Stomach (tissue), 8 donors: ENCODE measurements at regions not wholly inside any gene's neighbourhood (a gene's known extent, or its start where the extent isn't known, plus 50 kb on each side); places are given as distances from the start of the nearest gene placed in this dataset.
A peak's percentile ranks its signal among the peaks of the same experiment; 100 is the strongest.

Source experiments
- DNase-seq, 2 donors: peaks; one replicate each; pipeline versions ENCODE4 v3.0.0 to v3.0.0-alpha.2; 2013 to 2019
- H3K27ac ChIP-seq, 5 donors: fragments of 200-600 bp in 4 of 5; sonication (generic) in 4 of 5; one replicate each; pipeline ENCODE4 v1.5.1; 2013 to 2019; ENCODE audit warnings: mild to moderate bottlenecking in 1 of 5, moderate library complexity in 1 of 5
- H3K27me3 ChIP-seq, 3 donors: fragments of 200-600 bp; sonication (generic); one replicate each; pipeline ENCODE4 v1.5.1; 2017 to 2019; ENCODE audit warnings: mixed run types in 1 of 3
- H3K36me3 ChIP-seq, 4 donors: fragments of 200-600 bp; sonication (generic); 1 replicate in 3 of 4; 2 replicates in 1 of 4; pipeline ENCODE4 v1.5.1; 2016 to 2019
- H3K4me1 ChIP-seq, 4 donors: fragments of 200-600 bp; sonication (generic); one replicate each; pipeline ENCODE4 v1.5.1; 2016 to 2019
- H3K4me3 ChIP-seq, 4 donors: fragments of 200-600 bp; sonication (generic) in 3 of 4; one replicate each; pipeline ENCODE4 v1.5.1; 2016 to 2019; ENCODE audit warnings: mild to moderate bottlenecking in 1 of 4
- H3K9me3 ChIP-seq, 4 donors: fragments of 200-600 bp; sonication (generic); one replicate each; pipeline ENCODE4 v1.5.1; 2016 to 2019
- EP300 ChIP-seq: sonication (generic); formaldehyde crosslinking; IDR thresholded peaks from one replicate; pipeline ENCODE4 v1.6.1; 2017; ENCODE audit warnings: antibody characterized with exemption
- POLR2A ChIP-seq, 4 donors: fragments of 450-650 bp; IDR thresholded peaks; one replicate each; pipeline ENCODE4 v1.6.1; 2016; ENCODE audit warnings: antibody characterized with exemption in 4 of 4, control low read depth in 2 of 4, mild to moderate bottlenecking in 1 of 4, moderate library complexity in 1 of 4
- POLR2AphosphoS5 ChIP-seq, 3 donors: sonication (generic); formaldehyde crosslinking; IDR thresholded peaks; one replicate each; pipeline ENCODE4 v1.6.1; 2016; ENCODE audit warnings: antibody characterized with exemption in 3 of 3
- WGBS, 5 donors: extraction: QIAGEN DNeasy Blood & Tissue Kit in 3 of 5; methylation state at CpG; one replicate each; pipeline versions ENCODE4 v1.1.5 to v1.1.7; 2013 to 2018; 5-methylcytosine and 5-hydroxymethylcytosine counted together
- intact Hi-C: fragments of 100-400 bp; cut with DNase I; formaldehyde crosslinking; loops from one replicate; pipeline ENCODE4 v1.15.1; 2023; ENCODE audit warnings: low total_unique reads
- TF ChIP-seq, protein P1 (sequence below), 7 experiments: fragments of 450-650 bp in 4 of 7; fragments of 200-600 bp in 3 of 7; sonication (generic) in 3 of 7; IDR thresholded peaks; one replicate each; pipeline ENCODE4 v1.5.1; 2016 to 2019; ENCODE audit warnings: antibody characterized with exemption in 7 of 7, control low read depth in 2 of 7, mild to moderate bottlenecking in 1 of 7
- donor health status: healthy with polysubstance abuse.
- donor health status: Bipolar disorder and iron deficiency.
- donor health status: healthy.

GRCh38 chr15:56838085-56838484 is 80.4 kb upstream of the TCF12 start:
- H3K9me3 ChIP-seq: no peaks in the 10 kb centered on the region
- DNase-seq: no peak
- WGBS, 5 donors: 96 to 100% (median 97%) methylated on average over 4 of the region's 4 CpGs
- TF ChIP-seq, protein P1, sequence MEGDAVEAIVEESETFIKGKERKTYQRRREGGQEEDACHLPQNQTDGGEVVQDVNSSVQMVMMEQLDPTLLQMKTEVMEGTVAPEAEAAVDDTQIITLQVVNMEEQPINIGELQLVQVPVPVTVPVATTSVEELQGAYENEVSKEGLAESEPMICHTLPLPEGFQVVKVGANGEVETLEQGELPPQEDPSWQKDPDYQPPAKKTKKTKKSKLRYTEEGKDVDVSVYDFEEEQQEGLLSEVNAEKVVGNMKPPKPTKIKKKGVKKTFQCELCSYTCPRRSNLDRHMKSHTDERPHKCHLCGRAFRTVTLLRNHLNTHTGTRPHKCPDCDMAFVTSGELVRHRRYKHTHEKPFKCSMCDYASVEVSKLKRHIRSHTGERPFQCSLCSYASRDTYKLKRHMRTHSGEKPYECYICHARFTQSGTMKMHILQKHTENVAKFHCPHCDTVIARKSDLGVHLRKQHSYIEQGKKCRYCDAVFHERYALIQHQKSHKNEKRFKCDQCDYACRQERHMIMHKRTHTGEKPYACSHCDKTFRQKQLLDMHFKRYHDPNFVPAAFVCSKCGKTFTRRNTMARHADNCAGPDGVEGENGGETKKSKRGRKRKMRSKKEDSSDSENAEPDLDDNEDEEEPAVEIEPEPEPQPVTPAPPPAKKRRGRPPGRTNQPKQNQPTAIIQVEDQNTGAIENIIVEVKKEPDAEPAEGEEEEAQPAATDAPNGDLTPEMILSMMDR (IDR thresholded peaks at IDR 0.05): no peak
- TF ChIP-seq POLR2A (IDR thresholded peaks at IDR 0.05) (no peak), EP300 (no peak), POLR2AphosphoS5 (IDR thresholded peaks at IDR 0.05) (no peak)
- H3K36me3 ChIP-seq: no peaks in the 10 kb centered on the region
- intact Hi-C loops: no loop called here
- no peaks in the 10 kb centered on the region for H3K27me3 ChIP-seq
- no peak overlapping the region for H3K4me3 ChIP-seq
- no peak overlapping the region for H3K27ac ChIP-seq
- H3K4me1 ChIP-seq: peaks cover 0 to 14% (median 3%) of the 10 kb centered on the region in 4 donors

DNA sequence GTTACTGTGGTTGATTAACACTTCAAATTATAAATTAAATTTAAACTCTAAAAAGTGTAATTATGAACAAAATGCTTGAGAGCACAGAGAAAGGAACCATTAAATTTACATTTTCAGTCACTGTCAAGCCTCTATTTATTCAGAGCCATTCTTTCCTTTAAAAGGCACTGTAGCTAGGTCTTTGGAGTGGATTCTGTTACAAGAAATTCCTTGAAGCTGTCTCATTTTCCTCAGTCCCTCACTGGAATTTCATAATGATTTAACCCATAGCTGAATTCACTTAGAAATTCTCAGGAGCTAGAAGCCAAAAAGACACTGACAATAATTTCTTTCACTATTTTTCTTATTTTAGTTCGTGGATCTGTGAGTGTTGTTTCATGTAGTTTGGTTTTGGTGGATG is 81.2 kb upstream of the TCF12 start:
- Histone ChIP-seq H3K9me3 (no peaks in the 10 kb centered on the region), H3K27ac (no peak overlapping the region), H3K27me3 (no peaks in the 10 kb centered on the region), H3K4me3 (no peak overlapping the region), H3K36me3 (no peaks in the 10 kb centered on the region), H3K4me1 (peaks cover 2 to 22% (median 9%) of the 10 kb centered on the region in 4 donors)
- TF ChIP-seq, protein P1 (IDR thresholded peaks at IDR 0.05): no peak
- no peak for TF ChIP-seq EP300
- TF ChIP-seq POLR2AphosphoS5 (IDR thresholded peaks at IDR 0.05): no peak
- no peak for TF ChIP-seq POLR2A (IDR thresholded peaks at IDR 0.05)
- DNase-seq: no peak
- intact Hi-C loops: no loop called here
- WGBS, 5 donors: 82 to 95% (median 87%) methylated on average over 1 of the region's 1 CpG

DNA sequence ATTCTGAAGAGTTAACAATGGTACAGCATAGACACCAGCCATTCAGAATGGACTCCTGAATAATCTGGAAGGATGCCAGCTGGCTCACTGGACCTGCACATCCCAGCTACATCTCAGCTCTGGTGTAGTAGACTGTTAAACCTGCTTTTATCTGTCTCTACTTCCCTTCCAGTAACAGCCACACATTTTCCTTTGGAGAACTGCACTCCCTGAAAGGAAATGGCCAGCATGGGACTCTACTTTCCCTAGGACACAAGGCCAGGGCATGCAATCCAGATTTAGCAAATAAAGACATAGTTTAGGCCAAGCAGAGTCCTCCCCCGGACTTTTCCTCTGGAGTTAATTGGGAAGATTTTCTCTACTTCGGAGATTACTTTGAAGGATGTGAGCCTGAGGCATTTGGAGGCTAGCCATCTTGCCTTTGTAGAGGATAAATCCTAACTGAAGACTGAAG is 82.7 kb upstream of the TCF12 start:
- TF ChIP-seq POLR2A (IDR thresholded peaks at IDR 0.05) (no peak), EP300 (no peak), POLR2AphosphoS5 (IDR thresholded peaks at IDR 0.05) (no peak)
- TF ChIP-seq, protein P1 (IDR thresholded peaks at IDR 0.05): no peak
- 57 to 78% (median 66%) methylated on average over 2 of the region's 2 CpGs for WGBS, 5 donors
- H3K4me1 ChIP-seq: peaks cover 7 to 30% (median 17%) of the 10 kb centered on the region in 4 donors
- H3K4me3 ChIP-seq: no peak overlapping the region
- H3K36me3 ChIP-seq: no peaks in the 10 kb centered on the region
- intact Hi-C loops: no loop called here
- peak in 1 of 2 donors; percentile 52 for DNase-seq
- H3K27me3 ChIP-seq: no peaks in the 10 kb centered on the region
- no peaks in the 10 kb centered on the region for H3K9me3 ChIP-seq
- peak overlapping the region in 1 of 5 donors; percentile 20 for H3K27ac ChIP-seq

DNA sequence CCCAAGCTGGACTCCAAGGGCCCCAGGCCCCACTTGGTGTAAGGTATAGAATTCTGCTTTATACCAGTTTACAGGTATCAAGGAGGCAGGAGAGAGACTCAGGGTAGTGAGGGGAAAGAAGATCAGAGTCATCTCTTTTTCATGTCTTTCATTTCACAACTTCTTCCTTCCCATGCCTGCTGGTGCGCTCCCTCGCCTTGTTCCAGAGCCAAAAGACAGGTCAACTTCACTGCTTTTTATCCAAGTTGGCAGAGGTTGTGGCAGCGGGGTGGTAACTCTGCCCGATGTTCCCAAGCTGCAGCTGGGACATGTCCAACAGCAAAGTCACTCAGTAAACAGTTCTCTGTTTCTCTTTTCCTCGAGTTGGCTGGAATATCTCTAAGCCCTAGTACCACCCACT is 86.3 kb upstream of the TCF12 start:
- Histone ChIP-seq H3K4me3 (no peak overlapping the region), H3K27me3 (no peaks in the 10 kb centered on the region), H3K4me1 (peaks cover 7 to 30% (median 17%) of the 10 kb centered on the region in 4 donors), H3K27ac (peak overlapping the region in 4 of 5 donors; percentile 31 to 70 (median 56)), H3K9me3 (no peaks in the 10 kb centered on the region), H3K36me3 (no peaks in the 10 kb centered on the region)
- intact Hi-C loops: no loop called here
- peak; percentile 37 to 76 for DNase-seq
- WGBS, 5 donors: 0 to 30% (median 15%) methylated on average over 5 of the region's 5 CpGs
- TF ChIP-seq POLR2AphosphoS5 (IDR thresholded peaks at IDR 0.05): peak in 2 of 3 donors; percentile 60 to 81
- no peak for TF ChIP-seq EP300

GRCh38 chr15:56831467-56832005 is 86.9 kb upstream of the TCF12 start:
- Histone ChIP-seq H3K4me3 (no peak overlapping the region), H3K36me3 (no peaks in the 10 kb centered on the region), H3K27ac (peak overlapping the region in 4 of 5 donors; percentile 31 to 70 (median 56)), H3K4me1 (peaks cover 7 to 30% (median 17%) of the 10 kb centered on the region in 4 donors), H3K27me3 (no peaks in the 10 kb centered on the region), H3K9me3 (no peaks in the 10 kb centered on the region)
- TF ChIP-seq EP300: no peak
- no peak for TF ChIP-seq POLR2AphosphoS5 (IDR thresholded peaks at IDR 0.05)
- no peak for DNase-seq
- intact Hi-C loops: no loop called here
- 77 to 88% (median 80%) methylated on average over 3 of the region's 3 CpGs for WGBS, 5 donors
